ENCODE measurements at regions not wholly inside any gene's neighbourhood (a gene's known extent, or its start where the extent isn't known, plus 50 kb on each side); places are given as distances from the start of the nearest gene placed in this dataset.

DNA sequence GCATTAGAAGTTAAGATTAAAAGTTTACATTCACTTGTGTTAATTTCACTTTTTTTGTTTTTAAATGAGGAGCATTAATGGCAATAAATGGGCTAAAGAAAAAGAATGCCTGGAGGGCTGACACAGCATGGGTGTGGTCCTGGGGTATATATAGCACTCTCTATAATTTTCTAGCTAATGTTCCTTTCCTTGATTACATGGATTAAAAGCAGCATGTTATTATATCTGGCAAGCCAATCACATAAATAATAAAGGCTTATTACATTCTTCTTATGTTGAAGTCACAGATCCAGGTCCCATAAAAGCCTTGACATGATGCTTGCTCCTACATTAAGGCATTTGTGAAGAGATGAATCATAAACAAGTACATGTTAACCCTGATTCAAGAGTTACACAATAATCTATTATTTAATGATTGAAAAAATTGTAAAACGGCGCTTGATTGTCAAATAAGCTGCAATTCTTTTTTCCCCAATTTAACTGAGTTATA is 91.4 kb downstream of the LYPLAL1 start:
- Histone ChIP-seq H2BK15ac (ENCODE audit: low read length) (no peak overlapping the region), H2AK5ac (ENCODE audit: low read depth, low read length) (no peak overlapping the region), H2AFZ (ENCODE audit: low read length) (no peak overlapping the region), H3K18ac (ENCODE audit: extremely low read depth, low read length) (no peak overlapping the region), H4K20me1 (replicated peaks in 1 of 2; ENCODE audit: control insufficient read depth in 1 of 2, insufficient read depth in 2 of 2, low read length in 2 of 2) (no peaks in the 10 kb centered on the region), H2BK120ac (replicated peaks; ENCODE audit: low read depth, low read length) (no peak overlapping the region), H3K27ac (ENCODE audit: low read depth, low read length) (no peak overlapping the region), H3K4me2 (ENCODE audit: insufficient read depth in 1 of 2, low read depth in 2 of 2, low read length in 2 of 2) (peak overlapping the region in 1 of 2 experiments; percentile 55; a peak in 1 of 4 replicates), H2BK5ac (ENCODE audit: low read depth, low read length) (no peak overlapping the region), H3K79me1 (ENCODE audit: low read depth, low read length) (no peaks in the 10 kb centered on the region), H4K91ac (replicated peaks; ENCODE audit: insufficient read length, low read length) (no peak overlapping the region), H3K23me2 (ENCODE audit: low read depth, low read length) (no peaks in the 10 kb centered on the region), H3K79me2 (ENCODE audit: control insufficient read depth in 1 of 2, insufficient read depth in 2 of 2, low read length in 2 of 2) (no peaks in the 10 kb centered on the region), H4K5ac (ENCODE audit: insufficient read length, low read depth, low read length) (no peak overlapping the region), H4K8ac (ENCODE audit: extremely low read depth, insufficient read depth, low read length) (no peak overlapping the region), H3K9ac (replicated peaks in 1 of 4; ENCODE audit: extremely low read depth in 1 of 4, low read depth in 3 of 4, low read length in 3 of 4) (no peak overlapping the region), H3K4me3 (ENCODE audit: extremely low read depth in 1 of 4, insufficient read depth in 2 of 4, low read depth in 3 of 4, low read length in 4 of 4) (no peak overlapping the region), H3K9me3 (ENCODE audit: insufficient read depth in 2 of 2, low read depth in 1 of 2, low read length in 1 of 2) (no peaks in the 10 kb centered on the region; a peak in 1 of 4 replicates), H3K23ac (ENCODE audit: insufficient read length) (no peak overlapping the region), H2BK20ac (ENCODE audit: low read length) (no peak overlapping the region), H3K4me1 (replicated peaks in 1 of 4; ENCODE audit: control insufficient read depth in 3 of 4, insufficient read depth in 4 of 4, low read length in 3 of 4) (peaks cover 0 to 12% (median 0%) of the 10 kb centered on the region in 4 experiments; a peak in 2 of 7 replicates), H3K56ac (replicated peaks; ENCODE audit: insufficient read length, low read depth, low read length) (no peak overlapping the region), H3K4ac (replicated peaks; ENCODE audit: insufficient read length, low read depth, low read length) (no peak overlapping the region), H3K27me3 (replicated peaks in 1 of 4; ENCODE audit: control insufficient read depth in 3 of 4, extremely low read depth in 1 of 4, insufficient read depth in 3 of 4, low read length in 3 of 4) (no peaks in the 10 kb centered on the region), H3K36me3 (ENCODE audit: control insufficient read depth in 2 of 4, insufficient read depth in 4 of 4, low read length in 3 of 4) (no peaks in the 10 kb centered on the region), H3K14ac (ENCODE audit: insufficient read length) (no peak overlapping the region), H2BK12ac (ENCODE audit: low read depth, low read length) (no peak overlapping the region)
- CTCF ChIA-PET (ENCODE audit: partially characterized antibody): interaction anchor here (1.2 kb wide), 1 partner anchor 121 kb away, joined by 4 read pairs; no protein-coding TSS in a partner anchor
- FAIRE-seq (no peak), DNase-seq (ENCODE audit: low read depth in 1 of 2, low spot score in 2 of 2) (no peak)
- WGBS, 2 experiments (ENCODE audit: extremely low coverage in 1 of 2, insufficient coverage in 1 of 2, insufficient read length in 1 of 2, insufficient replicate concordance in 2 of 2, low coverage in 1 of 2, low lambda C conversion rate in 2 of 2, missing lambda C conversion rate in 1 of 2): 98% methylated on average over 2 of the region's 2 CpGs; no CpG with 5 or more reads in 1 of the 2 experiments
- POLR2A ChIA-PET (ENCODE audit: partially characterized antibody): no interaction called here
- TF ChIP-seq SIN3A (conservative IDR thresholded peaks at IDR 0.05 in 1 of 2, IDR thresholded peaks at IDR 0.05 in 1 of 2; ENCODE audit: low read depth in 1 of 2, low read length in 2 of 2) (no peak), NRF1 (IDR thresholded peaks at IDR 0.05; ENCODE audit: low read depth, low read length) (no peak), RNF2 (IDR thresholded peaks at IDR 0.05; ENCODE audit: borderline replicate concordance, low read depth, low read length, missing control alignments, poor library complexity, severe bottlenecking) (no peak), SIRT6 (IDR thresholded peaks at IDR 0.05; ENCODE audit: low read length) (no peak), CHD1 (IDR thresholded peaks at IDR 0.05; ENCODE audit: low read depth, low read length) (no peak), POLR2A (IDR thresholded peaks at IDR 0.05; ENCODE audit: control extremely low read depth in 1 of 2, low read depth in 2 of 2, low read length in 2 of 2) (no peak), SP1 (IDR thresholded peaks at IDR 0.05; ENCODE audit: low read depth, low read length) (no peak), CREB1 (IDR thresholded peaks at IDR 0.05) (no peak), GTF2F1 (IDR thresholded peaks at IDR 0.05; ENCODE audit: borderline replicate concordance, low read depth, low read length) (no peak), EGR1 (IDR thresholded peaks at IDR 0.05; ENCODE audit: borderline replicate concordance, low read depth, low read length) (no peak), CTCF (IDR thresholded peaks at IDR 0.05; ENCODE audit: control extremely low read depth in 1 of 3, insufficient read depth in 1 of 3, low read depth in 1 of 3, low read length in 3 of 3) (no peak)
- TF ChIP-seq, protein P1, sequence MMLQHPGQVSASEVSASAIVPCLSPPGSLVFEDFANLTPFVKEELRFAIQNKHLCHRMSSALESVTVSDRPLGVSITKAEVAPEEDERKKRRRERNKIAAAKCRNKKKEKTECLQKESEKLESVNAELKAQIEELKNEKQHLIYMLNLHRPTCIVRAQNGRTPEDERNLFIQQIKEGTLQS (IDR thresholded peaks at IDR 0.05; ENCODE audit: insufficient read depth, low read depth, low read length): no peak
